Activated naive CD4-positive, alpha-beta T cell (primary cell): ENCODE measurements at regions not wholly inside any gene's neighbourhood (a gene's known extent, or its start where the extent isn't known, plus 50 kb on each side); places are given as distances from the start of the nearest gene placed in this dataset.
A peak's percentile ranks its signal among the peaks of the same experiment; 100 is the strongest.
"Not testable (repeated sequence)": the region's sequence is repeated elsewhere in the genome, so short reads cannot be mapped to it uniquely, and the experiment has no call there.

Experiments used
- DNase-seq, 4 experiments: peaks; one replicate each; lab custom pipeline; 2025; lab: John Stamatoyannopoulos, UW

GRCh38 chr14:31911160-31911559, 165.9 kb upstream of the ARHGAP5 start:
- no peak for DNase-seq

- no peak for DNase-seq
Measured at GRCh38 chr14:31913370-31913769, 163.7 kb upstream of the ARHGAP5 start.

GRCh38 chr14:31918289-31918688, 158.8 kb upstream of the ARHGAP5 start:
- not testable (repeated sequence) for DNase-seq

GRCh38 chr14:31920001-31920400, 157.1 kb upstream of the ARHGAP5 start:
- DNase-seq = no peak

GRCh38 chr14:31920989-31921650, 156.0 kb upstream of the ARHGAP5 start:
- no peak for DNase-seq

GRCh38 chr14:31921721-31922120, 155.4 kb upstream of the ARHGAP5 start:
- DNase-seq = no peak

- DNase-seq = no peak
Measured at GRCh38 chr14:31926123-31926522, 151.0 kb upstream of the ARHGAP5 start.

- no peak for DNase-seq
Measured at GRCh38 chr14:31926652-31927347, 150.3 kb upstream of the ARHGAP5 start.

GRCh38 chr14:31927348-31927832, 149.7 kb upstream of the ARHGAP5 start:
- DNase-seq = no peak

GRCh38 chr14:31930070-31930469, 147.0 kb upstream of the ARHGAP5 start:
- no peak for DNase-seq

- DNase-seq = no peak
Measured at GRCh38 chr14:31930493-31931240, 146.4 kb upstream of the ARHGAP5 start.

- DNase-seq = no peak
Measured at GRCh38 chr14:31932675-31933074, 144.4 kb upstream of the ARHGAP5 start.

GRCh38 chr14:31933716-31934115, 143.4 kb upstream of the ARHGAP5 start:
- DNase-seq = no peak

GRCh38 chr14:31934767-31935266, 142.3 kb upstream of the ARHGAP5 start:
- DNase-seq = no peak

- DNase-seq = no peak
Measured at GRCh38 chr14:31935391-31935790, 141.7 kb upstream of the ARHGAP5 start.

- no peak for DNase-seq
Measured at GRCh38 chr14:31936115-31936514, 141.0 kb upstream of the ARHGAP5 start.

GRCh38 chr14:31937730-31938346, 139.3 kb upstream of the ARHGAP5 start:
- peak in 1 of 4 experiments; percentile 8 for DNase-seq

GRCh38 chr14:31939934-31940333, 137.2 kb upstream of the ARHGAP5 start:
- no peak for DNase-seq

GRCh38 chr14:31941487-31941886, 135.6 kb upstream of the ARHGAP5 start:
- no peak for DNase-seq

GRCh38 chr14:31942166-31942841, 134.8 kb upstream of the ARHGAP5 start:
- DNase-seq = no peak

GRCh38 chr14:31943217-31943799, 133.8 kb upstream of the ARHGAP5 start:
- no peak for DNase-seq
